GM12891 (cell line): ENCODE measurements at regions not wholly inside any gene's neighbourhood (a gene's known extent, or its start where the extent isn't known, plus 50 kb on each side); places are given as distances from the start of the nearest gene placed in this dataset.

Experiments used
- PAX5 ChIP-seq: IDR thresholded peaks from 2 replicates; pipeline ENCODE4 v1.6.1; 2011; ENCODE audit warnings: low read length, moderate library complexity, mild to moderate bottlenecking; ENCODE audit not compliant: insufficient read depth, severe bottlenecking
- POLR2A ChIP-seq: IDR thresholded peaks from 2 replicates; pipeline ENCODE4 v1.6.1; 2011; ENCODE audit warnings: low read depth, low read length, control low read depth
- POLR2AphosphoS5 ChIP-seq: IDR thresholded peaks from 2 replicates; pipeline ENCODE4 v1.6.1; 2011; ENCODE audit warnings: low read depth, low read length, control low read depth
- POU2F2 ChIP-seq: IDR thresholded peaks from 2 replicates; pipeline ENCODE4 v1.6.1; 2011; ENCODE audit warnings: low read depth, mild to moderate bottlenecking, control low read depth, low read length, moderate library complexity
- SPI1 ChIP-seq: IDR thresholded peaks from 2 replicates; pipeline ENCODE4 v1.6.1; 2011; ENCODE audit warnings: low read depth, low read length, control low read depth
- TAF1 ChIP-seq: IDR thresholded peaks from 2 replicates; pipeline ENCODE4 v1.6.1; 2011; ENCODE audit warnings: low read depth, low read length, control low read depth

- TF ChIP-seq POLR2A (no peak), TAF1 (no peak), POLR2AphosphoS5 (no peak), SPI1 (no peak), POU2F2 (no peak), PAX5 (no peak)
Measured at GRCh38 chr10:93180482-93180931, 106.8 kb downstream of the CYP26A1 start.
